OCI-LY1 (cell line): ENCODE measurements at regions not wholly inside any gene's neighbourhood (a gene's known extent, or its start where the extent isn't known, plus 50 kb on each side); places are given as distances from the start of the nearest gene placed in this dataset.

ENCODE experiments used
- H2AFZ ChIP-seq: fragments of 200-600 bp; sonication (generic), shearing (Covaris generic); 2 replicates; pipeline ENCODE4 v1.6.0; 2014; ENCODE audit warnings: antibody characterized with exemption, mild to moderate bottlenecking, low read length
- H3F3A ChIP-seq: fragments of 200-600 bp; sonication (generic), shearing (Covaris generic); 2 replicates; pipeline ENCODE4 v1.6.0; 2014; ENCODE audit warnings: mild to moderate bottlenecking, antibody characterized with exemption, low read length, moderate library complexity; ENCODE audit not compliant: insufficient read depth
- H3K27ac ChIP-seq: fragments of 200-600 bp; sonication (generic); 2 replicates; pipeline ENCODE4 v1.5.1; 2014; ENCODE audit warnings: low read length, mixed run types, mild to moderate bottlenecking, low read depth; ENCODE audit not compliant: poor library complexity, severe bottlenecking
- H3K27me3 ChIP-seq: fragments of 200-600 bp; sonication (generic); 2 replicates; pipeline ENCODE4 v1.6.0; 2014; ENCODE audit warnings: antibody characterized with exemption, mild to moderate bottlenecking, low read length, moderate library complexity; ENCODE audit not compliant: insufficient read depth
- H3K36me3 ChIP-seq: fragments of 200-600 bp; sonication (generic); 2 replicates; pipeline ENCODE4 v1.6.1; 2014; ENCODE audit warnings: mild to moderate bottlenecking, antibody characterized with exemption, low read length, moderate library complexity, mixed read lengths; ENCODE audit not compliant: insufficient read depth
- H3K4me1 ChIP-seq: fragments of 200-600 bp; sonication (generic); 2 replicates; pipeline ENCODE4 v1.5.1; 2014; ENCODE audit warnings: mild to moderate bottlenecking, low read length, moderate library complexity; ENCODE audit not compliant: insufficient read depth, severe bottlenecking
- H3K4me2 ChIP-seq: fragments of 200-600 bp; sonication (generic), shearing (Covaris generic); 2 replicates; pipeline ENCODE4 v1.6.1; 2014; ENCODE audit warnings: low read length
- H3K4me3 ChIP-seq: fragments of 200-600 bp; sonication (generic); 2 replicates; pipeline ENCODE4 v1.5.1; 2014; ENCODE audit warnings: low read length, low read depth, mild to moderate bottlenecking, mixed read lengths; ENCODE audit not compliant: poor library complexity, severe bottlenecking
- H3K79me2 ChIP-seq: fragments of 200-600 bp; shearing (Covaris generic); 2 replicates; pipeline ENCODE4 v1.6.1; 2016; ENCODE audit warnings: mixed run types, low read length, mixed read lengths; ENCODE audit not compliant: insufficient read depth
- H3K9ac ChIP-seq: fragments of 200-600 bp; sonication (generic), shearing (Covaris generic); 2 replicates; pipeline ENCODE4 v1.6.1; 2014; ENCODE audit warnings: mild to moderate bottlenecking, low read length, mixed read lengths
- H3K9me2 ChIP-seq: fragments of 200-600 bp; sonication (generic), shearing (Covaris generic); 2 replicates; pipeline ENCODE4 v1.6.1; 2014; ENCODE audit warnings: low read depth, mild to moderate bottlenecking, low read length, mixed read lengths
- H3K9me3 ChIP-seq: fragments of 200-600 bp; shearing (Covaris generic); 2 replicates; pipeline ENCODE4 v1.6.1; 2014; ENCODE audit warnings: low read length, mixed read lengths
- H4K20me1 ChIP-seq: fragments of 200-600 bp; sonication (generic), shearing (Covaris generic); 2 replicates; pipeline ENCODE4 v1.6.0; 2016; ENCODE audit warnings: mild to moderate bottlenecking, low read length; ENCODE audit not compliant: insufficient read depth
- CTCF ChIP-seq: fragments of 200-600 bp; sonication (generic), shearing (Covaris generic); IDR thresholded peaks from 2 replicates; pipeline ENCODE4 v1.5.1; 2017; ENCODE audit warnings: mild to moderate bottlenecking, antibody characterized with exemption, low read length, moderate library complexity, mixed read lengths
- EZH2 ChIP-seq: fragments of 200-600 bp; sonication (generic), shearing (Covaris generic); IDR thresholded peaks from 2 replicates; pipeline ENCODE4 v1.8.0; 2017; ENCODE audit warnings: borderline replicate concordance, mixed run types, mild to moderate bottlenecking, antibody characterized with exemption, low read length, moderate library complexity, mixed read lengths

GRCh38 chr12:77766224-77766623 is 64.5 kb upstream of the NAV3 start:
- Histone ChIP-seq H3K9me2 (no peaks in the 10 kb centered on the region), H3K79me2 (no peaks in the 10 kb centered on the region), H4K20me1 (no peaks in the 10 kb centered on the region), H3F3A (no peaks in the 10 kb centered on the region), H2AFZ (no peak overlapping the region), H3K27me3 (no peaks in the 10 kb centered on the region), H3K9me3 (peaks cover 19% of the 10 kb centered on the region), H3K9ac (no peak overlapping the region), H3K27ac (no peak overlapping the region), H3K4me1 (peaks cover 18% of the 10 kb centered on the region), H3K36me3 (no peaks in the 10 kb centered on the region), H3K4me3 (no peak overlapping the region), H3K4me2 (no peak overlapping the region)
- no peak for TF ChIP-seq EZH2
- no peak for TF ChIP-seq CTCF

DNA sequence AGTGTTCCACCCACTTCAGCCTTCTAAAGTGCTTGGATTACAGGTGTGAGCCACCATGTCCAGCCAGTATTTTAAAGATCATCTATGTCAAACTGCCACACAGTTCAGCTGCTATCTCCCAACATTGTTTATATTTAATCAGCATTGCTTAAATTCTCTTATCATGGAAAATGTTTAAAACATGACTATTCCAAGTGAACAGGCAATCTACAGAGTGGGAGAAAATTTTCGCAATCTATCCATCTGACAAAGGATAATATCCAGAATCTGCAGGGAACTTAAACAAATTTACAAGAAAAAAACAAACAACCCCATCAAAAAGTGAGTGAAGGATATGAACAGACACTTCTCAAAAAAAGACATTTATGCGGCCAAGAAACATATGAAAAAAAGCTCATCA is 69.4 kb upstream of the NAV3 start:
- Histone ChIP-seq H3K36me3 (no peaks in the 10 kb centered on the region), H3F3A (no peaks in the 10 kb centered on the region), H3K4me2 (no peak overlapping the region), H3K9me2 (no peaks in the 10 kb centered on the region), H3K79me2 (no peaks in the 10 kb centered on the region), H3K27ac (no peak overlapping the region), H3K4me1 (peaks cover 26% of the 10 kb centered on the region), H4K20me1 (no peaks in the 10 kb centered on the region), H3K4me3 (no peak overlapping the region), H3K9ac (no peak overlapping the region), H3K27me3 (no peaks in the 10 kb centered on the region), H3K9me3 (no peaks in the 10 kb centered on the region), H2AFZ (no peak overlapping the region)
- no peak for TF ChIP-seq CTCF
- no peak for TF ChIP-seq EZH2

DNA sequence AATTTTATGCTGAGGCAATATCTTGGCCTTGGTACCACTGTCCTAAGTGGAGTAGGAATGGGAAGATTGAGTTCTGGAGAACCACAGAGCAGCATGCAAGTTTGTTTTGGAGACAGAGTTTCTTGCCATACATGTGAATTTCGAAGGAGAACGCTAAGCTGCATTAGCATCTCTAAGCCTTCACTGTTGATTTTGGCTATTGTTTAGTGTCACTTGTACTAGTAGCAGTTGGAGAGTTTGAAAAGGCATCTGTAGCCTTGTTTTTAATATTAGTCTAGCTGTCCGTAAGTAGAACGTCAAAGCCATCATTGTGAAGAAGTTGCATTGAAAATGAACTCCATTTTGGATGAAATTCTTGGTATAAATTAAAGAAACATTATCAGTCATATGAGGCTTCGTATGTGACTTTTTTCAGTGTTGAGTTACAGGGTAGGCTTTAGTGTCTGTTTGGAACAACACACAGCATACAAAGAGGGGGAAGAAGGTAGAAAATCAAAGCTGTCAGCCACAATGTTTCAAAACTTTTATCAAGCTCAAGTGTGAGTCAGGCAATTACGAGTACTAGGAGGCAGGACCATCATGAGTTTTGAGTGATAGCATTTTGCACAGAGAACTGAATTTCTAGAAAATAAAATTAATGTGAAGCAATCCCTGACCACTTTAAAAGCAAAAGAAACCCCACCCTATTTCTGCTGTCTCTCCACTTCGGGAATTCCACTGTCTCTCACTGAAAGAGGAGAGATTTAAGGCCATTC is 70.2 kb upstream of the NAV3 start:
- Histone ChIP-seq H3K79me2 (no peaks in the 10 kb centered on the region), H4K20me1 (no peaks in the 10 kb centered on the region), H2AFZ (peak overlapping the region; percentile 91; the same call in 1 of the 2 replicates)

More for the DNA sequence above, 70.2 kb upstream of the NAV3 start:
- Histone ChIP-seq H3K4me3 (no peak overlapping the region), H3K9me2 (no peaks in the 10 kb centered on the region), H3K9me3 (no peaks in the 10 kb centered on the region), H3K27ac (no peak overlapping the region), H3K4me2 (no peak overlapping the region), H3K36me3 (no peaks in the 10 kb centered on the region), H3K4me1 (peaks cover 17% of the 10 kb centered on the region), H3F3A (no peaks in the 10 kb centered on the region), H3K27me3 (no peaks in the 10 kb centered on the region), H3K9ac (no peak overlapping the region)
- TF ChIP-seq EZH2 = no peak
- TF ChIP-seq CTCF = no peak
